ENCODE measurements at regions not wholly inside any gene's neighbourhood (a gene's known extent, or its start where the extent isn't known, plus 50 kb on each side); places are given as distances from the start of the nearest gene placed in this dataset.

DNA sequence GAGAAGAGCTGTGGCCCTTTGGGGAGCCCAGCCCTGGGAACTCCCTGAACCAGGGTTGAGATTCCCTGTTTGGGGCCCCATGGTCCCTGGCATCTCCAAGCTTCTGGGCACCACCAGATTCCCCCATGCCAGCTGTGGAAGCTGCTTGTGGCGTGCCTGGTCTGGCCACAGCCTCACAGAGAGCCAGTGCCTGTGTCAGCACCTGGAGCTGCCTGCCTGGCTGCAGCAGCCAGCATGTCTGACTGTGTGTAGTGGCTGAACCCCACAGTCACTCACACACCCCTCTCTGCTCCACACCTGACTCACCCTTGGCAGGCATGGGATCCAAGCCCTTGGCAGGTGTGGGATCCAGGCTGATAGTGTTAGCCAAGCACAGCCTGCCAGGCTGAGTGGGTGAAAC lies 97.2 kb upstream of the GALNTL6 start:
- TF ChIP-seq EP300 (conservative IDR thresholded peaks at IDR 0.05; ENCODE audit: poor library complexity, severe bottlenecking) (no peak), RAD21 (conservative IDR thresholded peaks at IDR 0.05) (no peak), EZH2 (IDR thresholded peaks at IDR 0.05; ENCODE audit: borderline replicate concordance, insufficient read depth, low read length, poor library complexity, severe bottlenecking) (no peak), POLR2AphosphoS5 (IDR thresholded peaks at IDR 0.05) (no peak), SMC3 (conservative IDR thresholded peaks at IDR 0.05; ENCODE audit: poor library complexity) (no peak), TAF1 (IDR thresholded peaks at IDR 0.05; ENCODE audit: low read depth) (no peak), MXI1 (conservative IDR thresholded peaks at IDR 0.05; ENCODE audit: poor library complexity, severe bottlenecking) (no peak)
- TF ChIP-seq, protein P1, sequence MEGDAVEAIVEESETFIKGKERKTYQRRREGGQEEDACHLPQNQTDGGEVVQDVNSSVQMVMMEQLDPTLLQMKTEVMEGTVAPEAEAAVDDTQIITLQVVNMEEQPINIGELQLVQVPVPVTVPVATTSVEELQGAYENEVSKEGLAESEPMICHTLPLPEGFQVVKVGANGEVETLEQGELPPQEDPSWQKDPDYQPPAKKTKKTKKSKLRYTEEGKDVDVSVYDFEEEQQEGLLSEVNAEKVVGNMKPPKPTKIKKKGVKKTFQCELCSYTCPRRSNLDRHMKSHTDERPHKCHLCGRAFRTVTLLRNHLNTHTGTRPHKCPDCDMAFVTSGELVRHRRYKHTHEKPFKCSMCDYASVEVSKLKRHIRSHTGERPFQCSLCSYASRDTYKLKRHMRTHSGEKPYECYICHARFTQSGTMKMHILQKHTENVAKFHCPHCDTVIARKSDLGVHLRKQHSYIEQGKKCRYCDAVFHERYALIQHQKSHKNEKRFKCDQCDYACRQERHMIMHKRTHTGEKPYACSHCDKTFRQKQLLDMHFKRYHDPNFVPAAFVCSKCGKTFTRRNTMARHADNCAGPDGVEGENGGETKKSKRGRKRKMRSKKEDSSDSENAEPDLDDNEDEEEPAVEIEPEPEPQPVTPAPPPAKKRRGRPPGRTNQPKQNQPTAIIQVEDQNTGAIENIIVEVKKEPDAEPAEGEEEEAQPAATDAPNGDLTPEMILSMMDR (IDR thresholded peaks at IDR 0.05; ENCODE audit: poor library complexity, severe bottlenecking), result no peak
- TF ChIP-seq, protein P2, sequence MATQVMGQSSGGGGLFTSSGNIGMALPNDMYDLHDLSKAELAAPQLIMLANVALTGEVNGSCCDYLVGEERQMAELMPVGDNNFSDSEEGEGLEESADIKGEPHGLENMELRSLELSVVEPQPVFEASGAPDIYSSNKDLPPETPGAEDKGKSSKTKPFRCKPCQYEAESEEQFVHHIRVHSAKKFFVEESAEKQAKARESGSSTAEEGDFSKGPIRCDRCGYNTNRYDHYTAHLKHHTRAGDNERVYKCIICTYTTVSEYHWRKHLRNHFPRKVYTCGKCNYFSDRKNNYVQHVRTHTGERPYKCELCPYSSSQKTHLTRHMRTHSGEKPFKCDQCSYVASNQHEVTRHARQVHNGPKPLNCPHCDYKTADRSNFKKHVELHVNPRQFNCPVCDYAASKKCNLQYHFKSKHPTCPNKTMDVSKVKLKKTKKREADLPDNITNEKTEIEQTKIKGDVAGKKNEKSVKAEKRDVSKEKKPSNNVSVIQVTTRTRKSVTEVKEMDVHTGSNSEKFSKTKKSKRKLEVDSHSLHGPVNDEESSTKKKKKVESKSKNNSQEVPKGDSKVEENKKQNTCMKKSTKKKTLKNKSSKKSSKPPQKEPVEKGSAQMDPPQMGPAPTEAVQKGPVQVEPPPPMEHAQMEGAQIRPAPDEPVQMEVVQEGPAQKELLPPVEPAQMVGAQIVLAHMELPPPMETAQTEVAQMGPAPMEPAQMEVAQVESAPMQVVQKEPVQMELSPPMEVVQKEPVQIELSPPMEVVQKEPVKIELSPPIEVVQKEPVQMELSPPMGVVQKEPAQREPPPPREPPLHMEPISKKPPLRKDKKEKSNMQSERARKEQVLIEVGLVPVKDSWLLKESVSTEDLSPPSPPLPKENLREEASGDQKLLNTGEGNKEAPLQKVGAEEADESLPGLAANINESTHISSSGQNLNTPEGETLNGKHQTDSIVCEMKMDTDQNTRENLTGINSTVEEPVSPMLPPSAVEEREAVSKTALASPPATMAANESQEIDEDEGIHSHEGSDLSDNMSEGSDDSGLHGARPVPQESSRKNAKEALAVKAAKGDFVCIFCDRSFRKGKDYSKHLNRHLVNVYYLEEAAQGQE (IDR thresholded peaks at IDR 0.05; ENCODE audit: borderline replicate concordance), result no peak
